NCI-H345 treated with DMSO at 0.1 percent for 48 hours (cell line): ENCODE measurements at regions not wholly inside any gene's neighbourhood (a gene's known extent, or its start where the extent isn't known, plus 50 kb on each side); places are given as distances from the start of the nearest gene placed in this dataset.

ENCODE experiments used
- DNase-seq: peaks from one replicate; lab custom pipeline; 2025; ENCODE audit not compliant: unreplicated experiment; lab: John Stamatoyannopoulos, UW

DNA sequence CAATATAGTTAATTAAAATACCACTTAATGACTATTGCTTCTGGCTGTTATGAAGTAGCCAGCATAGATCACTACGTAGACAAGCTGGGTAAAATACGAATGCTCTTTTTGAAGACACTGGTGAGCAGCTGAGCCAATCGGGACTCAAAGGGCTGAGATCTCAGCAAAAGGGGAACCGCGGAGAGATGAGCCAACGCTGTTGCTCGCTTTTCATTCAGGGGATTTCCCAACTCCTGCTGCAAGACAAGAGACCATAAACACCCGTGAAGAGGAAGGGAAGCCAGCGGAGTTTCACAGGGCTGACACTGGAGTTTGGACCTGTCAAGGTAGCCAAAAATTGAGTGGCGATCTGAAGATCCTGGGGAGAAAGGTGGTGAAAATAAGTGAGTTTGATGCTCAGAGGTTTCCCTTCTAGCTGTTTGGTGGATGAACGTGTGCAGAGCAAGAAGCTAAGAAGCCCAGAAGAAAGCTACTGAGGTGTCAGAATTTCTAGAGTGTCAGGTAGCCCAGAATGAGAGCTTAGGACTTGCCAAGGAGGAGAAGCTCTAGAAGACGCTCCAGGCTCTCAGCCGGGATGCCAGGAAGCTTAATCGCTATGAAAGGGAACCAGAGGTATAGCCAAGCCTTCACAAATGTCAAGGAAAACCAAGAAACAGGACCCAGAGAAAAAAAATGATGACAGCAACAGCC is 79.6 kb upstream of the RNU6ATAC start:
- DNase-seq = no peak

DNA sequence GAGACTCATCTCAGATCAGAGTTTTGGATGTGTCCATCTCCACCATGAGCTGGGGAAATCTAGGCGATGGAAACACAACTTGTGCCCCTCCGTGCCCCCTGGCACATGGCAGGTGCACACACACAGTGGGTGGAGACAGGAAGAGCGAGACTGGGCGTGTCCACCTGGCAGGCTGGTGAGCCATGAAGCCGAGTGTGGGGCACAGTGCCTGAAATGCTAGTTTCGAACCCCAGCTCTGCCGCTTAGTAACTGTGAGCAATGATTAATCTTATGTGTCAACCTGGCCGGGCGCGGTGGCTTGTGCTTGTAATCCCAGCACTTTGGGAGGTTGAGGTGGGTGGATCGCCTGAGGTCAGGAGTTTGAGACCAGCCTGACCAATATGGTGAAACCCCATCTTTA is 80.8 kb upstream of the RNU6ATAC start:
- no peak for DNase-seq

DNA sequence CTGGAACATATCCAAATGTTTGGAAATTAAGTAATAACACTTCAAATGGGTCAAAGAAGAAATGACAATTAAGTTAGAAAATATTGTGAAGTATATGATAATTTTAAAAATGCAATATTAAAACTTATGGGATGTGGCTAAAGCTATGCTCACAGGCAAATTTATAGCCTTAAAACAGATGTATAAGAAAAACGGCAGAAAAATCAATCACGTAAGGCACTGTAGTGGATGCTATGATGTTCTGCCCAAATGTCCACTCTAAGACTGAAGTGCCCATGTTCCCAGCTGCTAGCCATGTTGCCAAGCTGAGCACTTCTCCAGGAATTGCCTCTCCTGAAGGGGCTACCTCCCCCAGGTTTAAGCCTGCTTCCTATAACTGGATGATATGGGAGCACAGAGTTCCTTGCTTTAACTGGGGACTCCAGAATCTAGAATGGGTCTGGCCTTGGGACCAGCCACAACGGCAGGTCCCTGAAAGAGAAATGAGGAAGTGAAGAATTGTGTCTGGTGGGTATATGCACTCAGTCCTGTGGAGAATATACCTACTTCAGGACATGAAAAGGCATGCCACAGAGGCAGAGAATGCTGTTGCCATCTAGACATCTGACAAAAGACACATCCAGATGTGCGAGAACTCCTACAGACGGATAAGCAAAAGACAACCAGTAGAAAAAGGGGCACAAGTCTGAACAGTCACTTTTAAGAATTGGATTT is 78.2 kb upstream of the RXRA start:
- no peak for DNase-seq

DNA sequence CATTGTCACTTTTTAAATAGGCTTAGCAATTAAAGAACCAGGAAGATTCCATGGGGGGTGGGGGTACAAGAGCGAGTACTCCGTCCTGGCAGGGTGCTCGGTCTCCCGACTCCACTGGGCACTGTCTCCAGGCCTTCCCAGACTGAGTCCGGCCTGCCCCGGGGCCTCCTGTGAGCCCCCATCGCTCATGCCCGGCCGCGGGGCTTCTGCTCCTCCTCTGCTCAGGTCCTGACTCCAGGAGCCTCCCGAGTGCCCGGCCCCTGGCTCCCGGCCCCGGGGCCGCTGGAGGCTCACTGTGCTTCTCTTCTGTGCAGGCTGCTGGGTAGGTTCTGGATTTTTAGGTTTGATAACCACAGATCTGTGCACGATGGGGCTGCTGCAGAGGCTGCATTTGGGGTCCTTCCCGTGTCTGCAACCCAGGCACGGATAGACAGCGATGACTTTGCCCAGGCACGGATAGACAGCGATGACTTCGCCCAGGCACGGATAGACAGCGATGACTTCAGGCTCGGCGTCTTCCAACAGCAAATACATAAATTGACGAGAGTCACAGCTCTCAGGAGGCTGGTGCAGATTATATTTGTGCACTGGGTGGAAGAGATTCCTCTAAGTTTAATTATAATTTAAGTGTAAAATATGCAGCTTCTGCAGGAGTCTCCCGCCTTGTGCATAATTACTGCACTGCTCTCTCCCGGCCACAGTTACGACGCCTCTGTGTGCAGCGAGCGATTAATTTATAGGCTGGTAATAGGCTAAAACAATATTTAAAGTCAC is 74.8 kb upstream of the RXRA start:
- DNase-seq = no peak

DNA sequence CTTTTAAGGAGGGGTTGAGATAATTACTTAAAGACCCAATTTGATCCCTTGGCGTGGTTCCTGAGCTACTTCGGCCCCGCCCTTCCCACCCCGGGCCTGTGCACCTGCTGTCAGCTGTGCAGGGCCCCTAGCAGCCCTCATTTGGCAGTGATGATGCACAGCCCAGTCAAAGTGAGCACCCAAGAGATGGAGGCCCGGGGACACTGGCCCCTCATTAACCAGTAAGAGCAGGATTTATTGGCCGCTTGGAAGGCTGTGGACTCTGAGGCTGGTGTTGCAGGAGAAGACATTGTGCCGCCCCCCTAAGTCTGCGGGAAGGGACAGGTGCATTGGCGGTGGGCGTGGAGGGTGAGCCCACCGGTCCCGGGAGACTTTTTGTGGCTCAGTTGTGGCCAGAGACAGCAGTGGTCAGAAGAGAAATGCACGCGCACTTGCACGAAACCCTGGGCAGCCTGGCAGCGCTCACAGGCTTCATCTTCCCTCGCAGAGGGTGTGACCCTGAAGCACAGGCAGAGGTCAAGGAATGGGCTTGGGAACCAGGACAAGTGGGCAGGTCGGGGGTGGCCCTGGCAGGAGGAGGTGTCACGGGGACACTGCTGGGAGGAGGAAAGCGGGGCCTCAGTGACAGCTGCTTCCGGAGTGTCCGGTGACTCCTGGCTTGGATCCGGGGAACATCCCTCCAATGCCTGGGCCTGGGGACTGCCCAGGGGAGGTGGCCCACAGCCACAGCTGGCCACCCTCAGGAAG is 74.0 kb upstream of the RXRA start:
- DNase-seq = no peak

DNA sequence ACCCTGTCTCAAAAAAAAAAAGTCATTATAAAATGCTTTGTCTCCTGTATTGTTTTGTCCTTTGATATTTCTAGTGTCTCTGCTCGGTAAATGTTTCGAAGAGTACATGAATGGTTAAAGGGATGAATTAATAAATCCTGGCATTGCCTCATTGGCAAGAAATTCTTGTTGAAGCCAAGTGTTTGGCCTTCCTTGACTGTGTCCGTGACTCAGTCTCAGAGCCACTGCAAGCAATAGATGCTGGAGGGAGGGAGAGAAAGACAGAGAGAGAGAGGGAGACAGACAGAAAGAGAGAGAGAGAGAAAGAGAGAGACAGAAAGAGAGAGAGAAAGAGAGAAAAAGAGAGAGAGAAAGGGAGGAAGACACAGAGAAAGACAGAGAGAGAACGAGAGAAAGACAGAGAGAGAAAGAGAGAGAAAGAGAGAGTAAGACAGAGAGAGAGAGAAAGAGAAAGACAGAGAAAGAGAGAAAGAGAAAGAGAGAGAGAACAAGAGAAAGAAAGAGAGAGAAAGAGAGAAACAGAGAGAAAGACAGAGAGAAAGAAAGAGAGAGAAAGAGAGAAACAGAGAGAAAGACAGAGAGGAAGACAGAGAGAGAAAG is 72.5 kb upstream of the RXRA start:
- DNase-seq = no peak

DNA sequence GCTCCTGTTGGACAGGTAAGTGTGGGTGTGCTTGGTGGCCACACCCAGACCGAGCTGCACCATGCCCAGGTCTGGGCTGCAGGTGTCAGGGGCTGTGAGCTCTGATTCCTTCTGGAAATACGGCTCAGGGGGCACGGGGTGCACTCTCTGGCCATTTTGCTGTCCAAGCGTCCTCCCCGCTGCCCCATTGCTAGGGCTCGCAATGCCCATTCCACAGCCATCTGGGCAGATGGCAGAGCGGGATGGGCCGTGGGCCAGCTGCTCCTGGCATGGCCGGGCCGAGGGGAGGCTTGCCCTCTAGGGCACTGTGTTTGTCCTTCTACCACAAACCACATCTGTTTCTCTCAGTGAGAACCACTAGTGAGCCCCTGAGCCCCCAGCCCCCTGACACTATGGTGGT is 67.9 kb upstream of the RXRA start:
- no peak for DNase-seq

DNA sequence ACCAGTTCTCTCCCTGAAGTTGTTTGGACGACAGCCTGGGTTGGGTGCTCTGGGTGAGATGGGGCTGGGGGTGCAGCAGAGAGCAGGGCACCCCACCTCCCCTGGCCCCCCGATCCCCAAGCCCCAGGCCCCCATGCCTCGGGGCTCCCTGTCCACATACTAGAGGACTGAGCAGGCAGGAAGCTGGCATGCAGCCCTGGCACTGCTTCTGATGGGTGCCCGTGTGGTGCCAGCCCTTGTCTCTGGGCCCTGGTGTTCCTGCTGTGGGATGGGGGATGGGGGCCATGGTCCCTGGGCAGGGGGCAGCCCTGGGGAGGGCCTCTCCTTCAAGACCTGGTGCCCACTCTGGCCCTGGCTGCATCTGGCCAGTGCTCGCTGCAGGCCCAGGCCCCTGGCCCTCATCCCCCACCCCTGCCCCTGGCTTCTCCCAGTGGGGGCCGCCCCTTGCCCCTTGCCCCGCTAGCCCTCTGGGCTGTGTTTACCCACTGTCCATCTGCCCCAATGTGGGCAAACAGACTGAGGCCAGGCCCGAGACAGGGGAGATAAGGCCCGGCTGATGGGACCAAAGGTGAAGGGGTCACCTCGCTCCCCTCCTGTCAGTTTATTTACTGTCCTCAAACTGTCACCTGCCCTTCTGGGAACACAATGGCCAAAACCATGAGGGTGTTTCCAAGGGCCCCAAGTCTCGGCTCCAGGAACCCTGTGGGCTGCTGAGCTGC is 67.3 kb upstream of the RXRA start:
- no peak for DNase-seq

DNA sequence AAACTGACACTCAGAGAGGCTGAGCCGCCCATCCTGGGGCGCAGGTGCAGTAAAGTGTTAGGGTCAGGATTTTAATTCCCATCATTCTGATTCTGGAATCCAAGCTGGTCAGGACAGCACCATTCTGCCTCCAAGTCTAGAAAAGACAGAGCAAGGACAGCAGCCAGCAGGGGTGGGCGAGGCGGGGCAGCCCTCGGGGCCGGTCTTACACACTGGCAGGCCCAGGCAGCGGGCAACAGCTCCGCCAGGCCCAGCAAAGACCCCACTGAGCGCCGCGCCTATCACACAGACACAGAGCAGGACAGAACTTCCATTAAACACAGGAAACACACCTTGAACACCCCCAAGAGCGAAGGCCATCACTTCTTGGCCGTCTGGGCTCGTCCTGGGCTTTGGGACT is 66.5 kb upstream of the RXRA start:
- DNase-seq = no peak

DNA sequence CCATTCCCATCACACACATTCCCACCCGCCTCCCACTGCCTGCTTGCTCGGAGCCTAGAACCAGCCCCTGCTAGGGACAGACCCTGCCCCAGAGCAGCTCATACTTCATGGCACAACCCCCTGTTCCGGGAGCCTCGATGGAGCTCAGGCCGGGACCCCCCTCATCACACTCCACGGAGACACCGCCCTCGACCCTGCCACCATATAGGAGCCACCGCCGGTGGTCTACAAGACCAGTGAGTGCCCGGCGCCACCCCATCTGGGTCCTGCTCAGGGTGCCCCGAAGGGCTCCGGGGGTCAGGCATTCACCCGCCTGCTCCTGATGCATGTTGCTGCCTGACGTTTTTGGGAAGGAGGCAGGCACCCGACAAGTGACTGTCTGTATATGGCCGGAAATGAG is 65.5 kb upstream of the RXRA start:
- DNase-seq = no peak

DNA sequence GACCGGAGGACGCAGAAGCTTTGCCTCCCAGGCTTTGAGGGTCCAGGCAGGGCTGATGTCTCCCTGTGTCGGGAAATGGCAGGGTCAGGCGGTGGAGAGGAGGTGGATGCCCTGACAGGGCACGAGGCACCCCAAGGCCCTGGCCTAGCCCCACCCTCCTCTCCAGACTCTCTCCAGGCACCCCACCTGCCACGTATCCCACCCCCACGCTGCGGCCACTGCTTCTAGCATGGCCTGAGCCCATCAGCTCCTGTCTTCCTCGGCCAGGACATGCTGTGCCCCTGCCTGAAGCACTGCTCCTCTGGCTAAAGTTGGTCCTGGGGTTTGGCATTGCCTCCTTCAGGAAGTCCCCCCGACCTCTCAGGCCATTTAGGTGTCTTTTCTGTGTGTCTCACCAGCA is 64.2 kb upstream of the RXRA start:
- no peak for DNase-seq

DNA sequence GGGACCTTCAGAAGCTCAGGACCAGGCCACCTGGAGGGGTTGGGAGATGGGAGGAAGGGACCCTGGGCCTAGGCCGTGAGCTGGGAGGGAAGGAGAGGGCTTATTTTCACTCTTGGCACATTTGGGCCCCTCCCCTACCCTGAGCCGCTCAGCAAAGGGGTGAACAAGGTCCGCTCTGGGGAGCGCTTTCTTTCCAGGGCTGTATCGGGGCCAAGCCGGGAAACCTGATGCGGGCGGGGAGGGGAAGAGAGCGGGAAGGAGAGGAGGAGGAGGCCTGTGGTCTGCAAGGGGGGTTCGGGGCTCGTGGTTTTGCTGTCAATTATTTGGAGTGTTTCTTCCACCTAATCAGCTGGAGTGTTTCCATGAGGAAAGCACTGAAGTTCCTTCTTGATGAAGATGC is 62.7 kb upstream of the RXRA start:
- no peak for DNase-seq

DNA sequence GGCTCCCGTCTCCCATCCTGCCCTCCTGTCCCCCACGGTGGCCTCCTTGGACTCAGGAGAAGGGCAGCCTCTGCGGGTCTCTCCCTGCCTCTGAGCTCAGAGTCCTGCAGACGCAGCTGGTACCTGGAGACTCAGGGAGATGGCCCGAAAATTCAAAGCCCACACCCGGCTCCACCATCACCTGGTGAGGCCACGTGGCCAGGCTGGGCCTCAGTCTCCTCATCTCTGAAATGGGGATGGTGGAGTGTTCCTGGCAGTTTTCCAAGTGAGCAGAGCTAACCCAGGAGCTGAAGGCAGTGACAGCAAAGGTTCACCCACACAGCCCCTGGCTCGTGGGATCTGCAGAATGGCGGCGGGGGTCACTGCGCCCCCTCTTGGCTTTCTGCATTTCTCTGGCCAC is 62.1 kb upstream of the RXRA start:
- DNase-seq = no peak

DNA sequence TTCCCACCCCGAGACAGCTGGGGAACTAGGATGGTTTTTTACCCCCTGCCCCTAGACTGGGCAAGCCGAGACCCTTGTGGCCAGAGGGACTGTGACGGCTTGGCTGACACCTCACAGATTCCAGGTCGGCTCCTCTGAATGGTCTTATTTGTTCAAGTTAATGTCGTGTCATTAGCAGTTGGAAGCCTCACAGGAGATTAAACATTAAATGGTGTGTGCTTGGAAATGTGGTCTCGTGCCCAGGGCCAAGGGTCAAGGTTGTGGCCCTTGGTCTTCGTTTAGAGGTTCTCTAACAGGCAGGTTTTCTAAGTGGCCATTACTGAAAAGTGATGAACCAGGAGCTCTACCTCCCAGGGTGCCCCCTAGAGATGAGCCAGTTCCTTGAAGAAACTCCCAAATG is 61.2 kb upstream of the RXRA start:
- DNase-seq = no peak

DNA sequence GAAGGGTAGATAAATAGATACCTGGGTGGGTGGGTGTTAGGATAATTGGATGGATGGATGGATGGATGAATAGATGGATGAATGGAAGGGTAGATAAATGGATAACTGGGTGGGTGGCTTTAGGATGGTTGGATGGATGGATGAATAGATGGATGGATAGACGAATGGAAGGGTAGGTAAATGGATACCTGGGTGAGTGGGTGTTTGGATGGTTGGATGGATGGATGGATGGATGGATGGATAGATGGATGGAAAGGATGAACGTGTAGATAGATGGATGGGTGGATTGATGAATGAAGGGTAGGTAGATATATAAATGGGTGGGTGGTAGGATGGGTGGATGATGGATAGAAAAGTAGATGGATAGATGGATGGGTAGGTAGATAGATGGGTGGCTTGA is 59.8 kb upstream of the RXRA start:
- DNase-seq = no peak

DNA sequence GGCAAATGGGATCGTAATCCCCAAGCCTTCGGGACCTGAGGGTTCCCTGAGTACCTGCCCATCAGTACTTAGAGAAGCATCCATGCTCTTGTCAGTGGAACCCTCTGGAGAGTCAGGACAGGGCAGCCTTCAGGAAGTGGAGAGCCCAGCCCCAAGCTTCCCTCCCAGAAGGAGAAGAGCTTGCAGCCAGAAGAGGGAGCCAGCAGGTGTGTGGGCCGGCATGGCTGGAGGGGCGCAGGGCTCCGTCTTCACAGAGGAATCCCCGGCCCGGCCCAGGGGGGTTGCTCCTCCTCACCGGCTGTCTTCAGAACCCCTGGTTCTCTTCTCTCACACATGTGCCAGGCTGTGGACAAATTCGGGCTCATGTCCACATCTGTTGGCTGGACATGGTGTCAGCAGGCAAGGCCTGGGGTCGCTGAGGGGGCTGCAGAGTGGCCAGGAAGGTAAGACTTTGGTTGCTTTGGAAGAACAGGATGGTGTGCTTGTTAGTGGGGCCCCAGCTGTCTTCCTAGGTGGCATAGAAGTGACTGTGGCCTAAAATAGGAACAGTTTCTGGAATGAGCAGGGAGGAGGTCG is 58.9 kb upstream of the RXRA start:
- DNase-seq = no peak

DNA sequence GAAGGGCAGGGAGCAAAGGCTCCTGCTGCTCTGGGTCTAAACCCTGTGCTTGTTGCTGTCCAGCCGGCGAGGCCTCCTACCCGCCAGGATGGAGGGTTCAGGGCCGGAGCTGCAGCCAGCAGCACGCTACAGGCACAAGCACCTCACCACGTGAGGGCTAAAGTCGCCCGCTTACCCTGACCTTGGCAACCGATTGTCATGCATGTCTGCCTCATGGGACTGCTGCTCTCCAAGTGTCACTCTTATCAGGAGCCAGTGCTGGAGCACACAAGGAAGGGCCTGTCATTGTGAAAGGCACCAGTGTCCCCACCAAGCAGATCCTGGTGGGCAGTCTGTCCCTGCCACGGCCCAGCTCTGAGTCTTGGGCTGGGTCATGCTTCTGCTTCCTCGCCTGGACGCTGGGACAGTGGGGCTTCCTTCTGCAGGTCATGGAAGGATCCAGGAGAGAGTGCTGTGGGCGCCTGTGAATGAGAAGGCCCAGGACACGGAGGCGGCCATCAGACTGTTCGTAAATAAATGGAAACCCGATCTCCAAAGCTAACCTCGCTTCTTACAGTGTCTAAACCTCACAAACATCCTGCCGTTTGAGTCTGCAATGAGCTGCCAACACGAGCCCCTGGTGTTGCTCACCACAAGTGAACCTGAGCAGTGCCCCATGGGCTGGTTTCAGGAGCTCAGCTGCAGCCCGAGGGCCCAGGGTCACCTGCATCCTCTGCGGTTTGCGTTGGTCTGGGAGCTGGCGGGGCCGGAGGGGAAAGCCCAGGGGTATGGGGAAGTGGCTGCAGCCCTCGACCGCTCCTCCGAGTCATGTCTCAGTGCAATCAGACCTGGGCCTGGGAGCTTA is 58.2 kb upstream of the RXRA start:
- no peak for DNase-seq

DNA sequence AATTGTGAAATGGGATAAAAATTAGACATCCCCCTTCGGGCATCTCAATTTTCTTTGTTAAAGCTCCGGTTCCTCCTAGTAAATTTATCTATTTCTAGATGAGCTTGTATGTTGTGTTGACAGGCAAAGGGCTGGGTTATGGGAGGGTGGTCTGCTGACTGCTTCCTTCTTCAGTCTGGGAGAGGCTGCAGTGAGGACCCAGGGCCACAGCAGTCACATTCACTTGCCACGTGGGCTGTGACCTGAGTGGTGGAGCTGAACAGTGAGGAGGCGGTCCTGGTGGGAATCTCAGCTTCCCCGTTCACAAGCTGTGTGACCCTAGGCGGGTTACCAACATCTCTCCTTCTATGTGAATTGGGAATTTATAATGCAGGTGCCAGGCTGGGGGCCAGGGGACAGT is 57.5 kb upstream of the RXRA start:
- DNase-seq = no peak
